ENCODE measurements at regions not wholly inside any gene's neighbourhood (a gene's known extent, or its start where the extent isn't known, plus 50 kb on each side); places are given as distances from the start of the nearest gene placed in this dataset.

- intact Hi-C loops (cut with micrococcal nuclease) = no loop called here
- TF ChIP-seq CEBPB (IDR thresholded peaks at IDR 0.05; ENCODE audit: low read depth) = no peak
- TF ChIP-seq CBX3 (IDR thresholded peaks at IDR 0.05; ENCODE audit: low read depth) = no peak
- TF ChIP-seq, protein P1, sequence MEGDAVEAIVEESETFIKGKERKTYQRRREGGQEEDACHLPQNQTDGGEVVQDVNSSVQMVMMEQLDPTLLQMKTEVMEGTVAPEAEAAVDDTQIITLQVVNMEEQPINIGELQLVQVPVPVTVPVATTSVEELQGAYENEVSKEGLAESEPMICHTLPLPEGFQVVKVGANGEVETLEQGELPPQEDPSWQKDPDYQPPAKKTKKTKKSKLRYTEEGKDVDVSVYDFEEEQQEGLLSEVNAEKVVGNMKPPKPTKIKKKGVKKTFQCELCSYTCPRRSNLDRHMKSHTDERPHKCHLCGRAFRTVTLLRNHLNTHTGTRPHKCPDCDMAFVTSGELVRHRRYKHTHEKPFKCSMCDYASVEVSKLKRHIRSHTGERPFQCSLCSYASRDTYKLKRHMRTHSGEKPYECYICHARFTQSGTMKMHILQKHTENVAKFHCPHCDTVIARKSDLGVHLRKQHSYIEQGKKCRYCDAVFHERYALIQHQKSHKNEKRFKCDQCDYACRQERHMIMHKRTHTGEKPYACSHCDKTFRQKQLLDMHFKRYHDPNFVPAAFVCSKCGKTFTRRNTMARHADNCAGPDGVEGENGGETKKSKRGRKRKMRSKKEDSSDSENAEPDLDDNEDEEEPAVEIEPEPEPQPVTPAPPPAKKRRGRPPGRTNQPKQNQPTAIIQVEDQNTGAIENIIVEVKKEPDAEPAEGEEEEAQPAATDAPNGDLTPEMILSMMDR (IDR thresholded peaks at IDR 0.05 in 2 of 3, conservative IDR thresholded peaks at IDR 0.05 in 1 of 3; ENCODE audit: borderline replicate concordance in 1 of 3, insufficient read depth in 1 of 3, low read depth in 2 of 3, low read length in 2 of 3) = no peak
- TF ChIP-seq YY1 (IDR thresholded peaks at IDR 0.05; ENCODE audit: extremely low read depth, insufficient replicate concordance, low read depth, low read length) = no peak
- TF ChIP-seq, protein P2, sequence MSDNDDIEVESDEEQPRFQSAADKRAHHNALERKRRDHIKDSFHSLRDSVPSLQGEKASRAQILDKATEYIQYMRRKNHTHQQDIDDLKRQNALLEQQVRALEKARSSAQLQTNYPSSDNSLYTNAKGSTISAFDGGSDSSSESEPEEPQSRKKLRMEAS (IDR thresholded peaks at IDR 0.05) = no peak
- no peak for TF ChIP-seq ZBTB33 (IDR thresholded peaks at IDR 0.05; ENCODE audit: extremely low read depth, insufficient replicate concordance, low read length)
- H4K20me1 ChIP-seq (ENCODE audit: insufficient read depth) = no peaks in the 10 kb centered on the region
- H3K9me2 ChIP-seq (ENCODE audit: insufficient read depth) = no peaks in the 10 kb centered on the region
- ChIA-PET RAD21 (ENCODE audit: low non-redundant PET in 1 of 2, low total read pairs in 2 of 2, uncharacterized antibody in 2 of 2, unreplicated experiment in 2 of 2) (no interaction called here), CTCF (interaction anchor here (1.1 kb wide), 1 partner anchor 1059 kb away, joined by 3 read pairs; no protein-coding TSS in a partner anchor), POLR2A (no interaction called here)
- DNase-seq (ENCODE audit: low read depth, low spot score) = no peak
- H3K4me2 ChIP-seq (ENCODE audit: low read length) = no peak overlapping the region
- no peak overlapping the region for H2AFZ ChIP-seq (ENCODE audit: low read depth, low read length, poor library complexity, severe bottlenecking)
- ATAC-seq = no peak
- H3K9ac ChIP-seq (ENCODE audit: low read length) = no peak overlapping the region
- H3K27ac ChIP-seq (ENCODE audit: low read depth, low read length) = no peak overlapping the region
- H3K9me3 ChIP-seq (ENCODE audit: control insufficient read depth in 1 of 2, insufficient read depth in 1 of 2, low read depth in 1 of 2, low read length in 2 of 2) = no peaks in the 10 kb centered on the region
- H3K36me3 ChIP-seq (ENCODE audit: control insufficient read depth in 1 of 2, insufficient read depth in 2 of 2, low read length in 2 of 2) = no peaks in the 10 kb centered on the region
- no peaks in the 10 kb centered on the region for H3K79me2 ChIP-seq (ENCODE audit: insufficient read depth, low read length)
- H3K27me3 ChIP-seq (ENCODE audit: insufficient read depth, low read length) = no peaks in the 10 kb centered on the region
- H3K4me1 ChIP-seq (ENCODE audit: control insufficient read depth in 1 of 2, insufficient read depth in 2 of 2, low read length in 2 of 2) = no peaks in the 10 kb centered on the region
- BruUV-seq (replicated peaks) = no TSS peak
- no peak overlapping the region for H3K4me3 ChIP-seq (replicated peaks in 1 of 2; ENCODE audit: low read depth in 1 of 2, low read length in 2 of 2)
Measured at GRCh38 chr12:93042283-93042682, 113.2 kb upstream of the EEA1 start.
